ENCODE measurements at regions not wholly inside any gene's neighbourhood (a gene's known extent, or its start where the extent isn't known, plus 50 kb on each side); places are given as distances from the start of the nearest gene placed in this dataset.

DNA sequence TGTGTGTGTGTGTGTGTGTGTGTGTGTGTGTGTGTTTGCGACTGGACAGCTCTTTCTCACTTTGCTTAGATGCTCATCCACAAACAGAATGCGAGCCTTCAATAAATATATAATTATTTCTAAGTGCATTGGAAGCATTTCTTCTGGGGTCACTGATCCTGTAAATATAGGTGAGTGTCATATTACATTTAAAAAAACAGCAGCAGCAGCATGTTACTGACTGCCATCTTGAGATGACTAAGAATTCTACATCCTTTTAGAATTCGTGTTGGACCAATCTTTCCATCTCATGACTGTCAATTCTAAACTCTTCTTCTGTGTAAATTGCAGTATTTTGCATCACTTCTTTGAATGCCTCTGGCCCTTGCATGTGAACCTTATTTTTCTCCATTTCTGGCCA lies 238.0 kb upstream of the DDI1 start:
- TF ChIP-seq CTCF (conservative IDR thresholded peaks at IDR 0.05) (no peak), EZH2 (IDR thresholded peaks at IDR 0.05; ENCODE audit: low read depth) (no peak)

Data from PC-9 (cell line).